ENCODE measurements at regions not wholly inside any gene's neighbourhood (a gene's known extent, or its start where the extent isn't known, plus 50 kb on each side); places are given as distances from the start of the nearest gene placed in this dataset.

- no peak for ATAC-seq (ENCODE audit: insufficient read depth, low FRiP score)
- 87 to 95% methylated on average over 2 of the region's 2 CpGs for WGBS, 2 donors
Measured at GRCh38 chr15:39115379-39116057, 465.4 kb upstream of the THBS1 start.

GRCh38 chr15:39118510-39118909, 462.4 kb upstream of the THBS1 start:
- ATAC-seq (ENCODE audit: insufficient read depth, low FRiP score): no peak
- no peak for TF ChIP-seq CTCF (IDR thresholded peaks at IDR 0.05; ENCODE audit: control extremely low read depth, extremely low read depth)

More at GRCh38 chr15:39115379-39116057, 465.4 kb upstream of the THBS1 start:
- no peak for TF ChIP-seq CTCF (IDR thresholded peaks at IDR 0.05; ENCODE audit: control extremely low read depth, extremely low read depth)
- Histone ChIP-seq H3K9me3 (ENCODE audit: control insufficient read depth in 4 of 4, insufficient read depth in 3 of 4, low read length in 3 of 4) (peaks cover 0 to 8% (median 2%) of the 10 kb centered on the region in 4 donors), H3K36me3 (ENCODE audit: control insufficient read depth in 4 of 4, insufficient read depth in 4 of 4, low read length in 4 of 4) (no peaks in the 10 kb centered on the region), H3K4me3 (no peak overlapping the region), H3K9ac (ENCODE audit: insufficient read depth in 1 of 2, low read length in 2 of 2) (no peak overlapping the region), H3K27ac (ENCODE audit: low read depth in 1 of 2, low read length in 1 of 2) (no peak overlapping the region), H3K27me3 (ENCODE audit: control insufficient read depth in 3 of 3, insufficient read depth in 3 of 3, low read length in 2 of 3) (no peaks in the 10 kb centered on the region), H3K4me1 (ENCODE audit: control insufficient read depth in 5 of 5, insufficient read depth in 5 of 5, low read length in 5 of 5) (no peaks in the 10 kb centered on the region)
- DNase-seq: no peak

GRCh38 chr15:39124155-39124552, 456.7 kb upstream of the THBS1 start:
- no peaks in the 10 kb centered on the region for H3K36me3 ChIP-seq (ENCODE audit: control insufficient read depth in 4 of 4, insufficient read depth in 4 of 4, low read length in 4 of 4)
- no peaks in the 10 kb centered on the region for H3K27me3 ChIP-seq (ENCODE audit: control insufficient read depth in 3 of 3, insufficient read depth in 3 of 3, low read length in 2 of 3)
- DNase-seq (no peak), ATAC-seq (ENCODE audit: insufficient read depth, low FRiP score) (no peak)
- H3K27ac ChIP-seq (ENCODE audit: low read depth in 1 of 2, low read length in 1 of 2): no peak overlapping the region
- WGBS, 2 donors: 83 to 92% methylated on average over 7 of the region's 7 CpGs
- H3K9me3 ChIP-seq (ENCODE audit: control insufficient read depth in 4 of 4, insufficient read depth in 3 of 4, low read length in 3 of 4): no peaks in the 10 kb centered on the region
- H3K4me1 ChIP-seq (ENCODE audit: control insufficient read depth in 5 of 5, insufficient read depth in 5 of 5, low read length in 5 of 5): peaks cover 0 to 27% (median 7%) of the 10 kb centered on the region in 5 donors
- H3K9ac ChIP-seq (ENCODE audit: insufficient read depth in 1 of 2, low read length in 2 of 2): no peak overlapping the region
- TF ChIP-seq CTCF (IDR thresholded peaks at IDR 0.05; ENCODE audit: control extremely low read depth, extremely low read depth): no peak
- no peak overlapping the region for H3K4me3 ChIP-seq

More at GRCh38 chr15:39118510-39118909, 462.4 kb upstream of the THBS1 start:
- Histone ChIP-seq H3K4me3 (no peak overlapping the region), H3K27ac (ENCODE audit: low read depth in 1 of 2, low read length in 1 of 2) (no peak overlapping the region), H3K9ac (ENCODE audit: insufficient read depth in 1 of 2, low read length in 2 of 2) (no peak overlapping the region), H3K27me3 (ENCODE audit: control insufficient read depth in 3 of 3, insufficient read depth in 3 of 3, low read length in 2 of 3) (no peaks in the 10 kb centered on the region), H3K9me3 (ENCODE audit: control insufficient read depth in 4 of 4, insufficient read depth in 3 of 4, low read length in 3 of 4) (peaks cover 0 to 8% (median 2%) of the 10 kb centered on the region in 4 donors), H3K4me1 (ENCODE audit: control insufficient read depth in 5 of 5, insufficient read depth in 5 of 5, low read length in 5 of 5) (no peaks in the 10 kb centered on the region), H3K36me3 (ENCODE audit: control insufficient read depth in 4 of 4, insufficient read depth in 4 of 4, low read length in 4 of 4) (no peaks in the 10 kb centered on the region)
- DNase-seq: no peak
- WGBS, 2 donors: 90% methylated on average over 2 of the region's 2 CpGs
